ENCODE measurements at regions not wholly inside any gene's neighbourhood (a gene's known extent, or its start where the extent isn't known, plus 50 kb on each side); places are given as distances from the start of the nearest gene placed in this dataset.
"Not testable (repeated sequence)": the region's sequence is repeated elsewhere in the genome, so short reads cannot be mapped to it uniquely, and the experiment has no call there.

- H3K27me3 ChIP-seq (ENCODE audit: control insufficient read depth, insufficient read depth, low read length): no peaks in the 10 kb centered on the region
- H3K27ac ChIP-seq (ENCODE audit: low read depth, low read length): no peak overlapping the region
- H3K36me3 ChIP-seq (ENCODE audit: control insufficient read depth, insufficient read depth, low read length): no peaks in the 10 kb centered on the region
- H3K4me3 ChIP-seq (ENCODE audit: low read depth, low read length): no peak overlapping the region
- no peaks in the 10 kb centered on the region for H3K9me3 ChIP-seq (ENCODE audit: control insufficient read depth, insufficient read depth, low read length)
- H3K9ac ChIP-seq (ENCODE audit: low read depth, low read length): no peak overlapping the region
- no peaks in the 10 kb centered on the region for H3K4me1 ChIP-seq (ENCODE audit: control insufficient read depth, insufficient read depth, low read length)
These were observed 66.5 kb upstream of the CLDN5 start for GRCh38 chr22:19590696-19591095.

DNA sequence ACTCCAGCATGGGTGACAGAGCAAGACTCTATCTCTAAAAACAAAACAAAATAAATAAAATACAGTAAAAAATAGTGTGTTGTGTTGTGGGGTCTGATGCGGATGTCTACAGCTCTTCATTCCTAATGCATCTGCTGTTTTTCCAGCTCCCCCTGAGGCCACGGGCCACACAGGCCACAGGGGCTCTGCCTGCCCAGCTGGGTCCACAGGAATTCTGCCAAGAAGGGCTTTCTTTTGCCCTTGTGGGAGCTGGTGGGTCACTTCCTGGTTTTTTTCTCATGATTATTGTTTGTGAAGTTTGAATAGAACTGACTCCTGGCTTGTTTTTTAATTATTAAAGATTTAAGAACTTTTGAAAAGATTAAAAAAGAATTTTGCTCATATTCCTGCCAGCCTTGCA lies 67.4 kb upstream of the CLDN5 start:
- H3K36me3 ChIP-seq (ENCODE audit: control insufficient read depth, insufficient read depth, low read length): no peaks in the 10 kb centered on the region
- no peak overlapping the region for H3K9ac ChIP-seq (ENCODE audit: low read depth, low read length)
- H3K27ac ChIP-seq (ENCODE audit: low read depth, low read length): no peak overlapping the region
- H3K4me1 ChIP-seq (ENCODE audit: control insufficient read depth, insufficient read depth, low read length): no peaks in the 10 kb centered on the region
- H3K27me3 ChIP-seq (ENCODE audit: control insufficient read depth, insufficient read depth, low read length): no peaks in the 10 kb centered on the region
- no peaks in the 10 kb centered on the region for H3K9me3 ChIP-seq (ENCODE audit: control insufficient read depth, insufficient read depth, low read length)
- no peak overlapping the region for H3K4me3 ChIP-seq (ENCODE audit: low read depth, low read length)

- Histone ChIP-seq H3K4me1 (ENCODE audit: control insufficient read depth, insufficient read depth, low read length) (peaks cover 8% of the 10 kb centered on the region), H3K27ac (ENCODE audit: low read depth, low read length) (no peak overlapping the region), H3K36me3 (ENCODE audit: control insufficient read depth, insufficient read depth, low read length) (no peaks in the 10 kb centered on the region), H3K9me3 (ENCODE audit: control insufficient read depth, insufficient read depth, low read length) (no peaks in the 10 kb centered on the region), H3K4me3 (ENCODE audit: low read depth, low read length) (no peak overlapping the region), H3K27me3 (ENCODE audit: control insufficient read depth, insufficient read depth, low read length) (no peaks in the 10 kb centered on the region), H3K9ac (ENCODE audit: low read depth, low read length) (no peak overlapping the region)
These were observed 68.3 kb upstream of the CLDN5 start for GRCh38 chr22:19592464-19592863.

- peaks cover 11% of the 10 kb centered on the region for H3K4me1 ChIP-seq (ENCODE audit: control insufficient read depth, insufficient read depth, low read length)
- H3K9ac ChIP-seq (ENCODE audit: low read depth, low read length): no peak overlapping the region
- no peaks in the 10 kb centered on the region for H3K36me3 ChIP-seq (ENCODE audit: control insufficient read depth, insufficient read depth, low read length)
- no peaks in the 10 kb centered on the region for H3K27me3 ChIP-seq (ENCODE audit: control insufficient read depth, insufficient read depth, low read length)
- no peak overlapping the region for H3K4me3 ChIP-seq (ENCODE audit: low read depth, low read length)
- H3K27ac ChIP-seq (ENCODE audit: low read depth, low read length): no peak overlapping the region
- no peaks in the 10 kb centered on the region for H3K9me3 ChIP-seq (ENCODE audit: control insufficient read depth, insufficient read depth, low read length)
These were observed 69.9 kb upstream of the CLDN5 start for GRCh38 chr22:19593991-19594569.

- Histone ChIP-seq H3K4me3 (ENCODE audit: low read depth, low read length) (no peak overlapping the region), H3K4me1 (ENCODE audit: control insufficient read depth, insufficient read depth, low read length) (peaks cover 11% of the 10 kb centered on the region), H3K36me3 (ENCODE audit: control insufficient read depth, insufficient read depth, low read length) (no peaks in the 10 kb centered on the region), H3K9ac (ENCODE audit: low read depth, low read length) (no peak overlapping the region), H3K27ac (ENCODE audit: low read depth, low read length) (no peak overlapping the region), H3K27me3 (ENCODE audit: control insufficient read depth, insufficient read depth, low read length) (no peaks in the 10 kb centered on the region), H3K9me3 (ENCODE audit: control insufficient read depth, insufficient read depth, low read length) (no peaks in the 10 kb centered on the region)
These were observed 71.3 kb upstream of the CLDN5 start for GRCh38 chr22:19595532-19595931.

DNA sequence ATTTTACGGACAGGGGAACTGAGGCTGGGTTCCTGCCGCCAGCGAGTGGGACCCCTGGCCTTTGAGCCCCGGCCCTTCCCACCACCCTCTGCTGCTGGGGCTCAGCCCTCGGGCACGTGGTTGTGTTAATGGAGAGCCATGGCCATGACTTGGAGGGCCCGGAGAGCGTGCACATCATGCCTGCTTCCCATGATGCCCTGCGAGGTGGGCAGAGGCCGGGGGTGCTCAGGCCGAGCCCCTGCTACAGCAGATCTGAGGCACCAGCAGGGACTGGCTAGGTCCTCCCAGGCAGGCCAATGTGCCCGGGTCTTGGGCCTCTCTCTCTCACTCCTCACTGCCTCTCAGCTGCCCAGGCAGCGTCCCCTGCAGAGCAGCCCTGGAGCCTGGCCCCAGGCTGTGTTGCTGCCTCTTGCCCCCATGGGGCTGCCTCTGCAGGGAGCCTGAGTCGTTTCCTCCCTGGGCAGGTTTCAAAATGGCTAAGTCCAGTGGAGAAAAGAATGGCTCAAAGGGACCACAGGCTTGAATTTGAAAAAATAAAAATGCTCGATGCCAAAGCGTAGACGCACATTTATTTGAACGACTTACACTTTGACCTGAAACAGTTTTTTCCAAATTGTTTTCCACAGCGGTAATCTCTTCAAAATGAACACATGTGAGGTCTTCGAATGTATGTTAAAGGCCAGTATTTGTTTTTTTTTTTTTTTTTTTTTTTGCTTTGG lies 72.6 kb upstream of the CLDN5 start:
- Histone ChIP-seq H3K27ac (ENCODE audit: low read depth, low read length) (no peak overlapping the region), H3K36me3 (ENCODE audit: control insufficient read depth, insufficient read depth, low read length) (no peaks in the 10 kb centered on the region), H3K4me1 (ENCODE audit: control insufficient read depth, insufficient read depth, low read length) (peaks cover 11% of the 10 kb centered on the region), H3K27me3 (ENCODE audit: control insufficient read depth, insufficient read depth, low read length) (no peaks in the 10 kb centered on the region), H3K9me3 (ENCODE audit: control insufficient read depth, insufficient read depth, low read length) (no peaks in the 10 kb centered on the region), H3K9ac (ENCODE audit: low read depth, low read length) (no peak overlapping the region), H3K4me3 (ENCODE audit: low read depth, low read length) (no peak overlapping the region)

GRCh38 chr22:19597399-19597735 lies 73.2 kb upstream of the CLDN5 start:
- Histone ChIP-seq H3K4me1 (ENCODE audit: control insufficient read depth, insufficient read depth, low read length) (peaks cover 11% of the 10 kb centered on the region), H3K27me3 (ENCODE audit: control insufficient read depth, insufficient read depth, low read length) (no peaks in the 10 kb centered on the region), H3K9me3 (ENCODE audit: control insufficient read depth, insufficient read depth, low read length) (no peaks in the 10 kb centered on the region), H3K27ac (ENCODE audit: low read depth, low read length) (no peak overlapping the region), H3K4me3 (ENCODE audit: low read depth, low read length) (no peak overlapping the region), H3K36me3 (ENCODE audit: control insufficient read depth, insufficient read depth, low read length) (no peaks in the 10 kb centered on the region), H3K9ac (ENCODE audit: low read depth, low read length) (no peak overlapping the region)

- H3K36me3 ChIP-seq (ENCODE audit: control insufficient read depth, insufficient read depth, low read length): no peaks in the 10 kb centered on the region
- H3K9ac ChIP-seq (ENCODE audit: low read depth, low read length): no peak overlapping the region
- H3K4me3 ChIP-seq (ENCODE audit: low read depth, low read length): no peak overlapping the region
- H3K27me3 ChIP-seq (ENCODE audit: control insufficient read depth, insufficient read depth, low read length): no peaks in the 10 kb centered on the region
- no peak overlapping the region for H3K27ac ChIP-seq (ENCODE audit: low read depth, low read length)
- H3K4me1 ChIP-seq (ENCODE audit: control insufficient read depth, insufficient read depth, low read length): peaks cover 11% of the 10 kb centered on the region
- no peaks in the 10 kb centered on the region for H3K9me3 ChIP-seq (ENCODE audit: control insufficient read depth, insufficient read depth, low read length)
These were observed 74.0 kb upstream of the CLDN5 start for GRCh38 chr22:19598054-19598855.

DNA sequence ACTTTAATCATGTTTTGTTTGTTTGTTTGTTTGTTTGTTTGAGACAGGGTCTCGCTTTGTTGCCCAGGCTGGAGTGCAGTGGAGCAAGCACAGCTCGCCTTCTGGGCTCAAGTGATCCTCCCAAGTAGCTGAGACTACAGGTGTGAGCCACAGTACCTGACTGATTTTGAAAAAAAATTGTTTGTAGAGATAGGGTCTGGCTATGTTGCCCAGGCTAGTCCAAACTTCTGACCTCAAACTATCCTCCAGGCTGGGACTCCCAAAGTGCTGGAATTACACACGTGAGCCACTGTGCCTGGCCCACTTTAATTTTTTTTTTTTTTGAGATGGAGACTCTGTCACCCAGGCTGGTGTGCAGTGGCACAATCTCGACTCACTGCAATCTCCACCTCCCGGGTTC lies 74.8 kb upstream of the CLDN5 start:
- peaks cover 11% of the 10 kb centered on the region for H3K4me1 ChIP-seq (ENCODE audit: control insufficient read depth, insufficient read depth, low read length)
- no peak overlapping the region for H3K4me3 ChIP-seq (ENCODE audit: low read depth, low read length)
- no peaks in the 10 kb centered on the region for H3K9me3 ChIP-seq (ENCODE audit: control insufficient read depth, insufficient read depth, low read length)
- H3K36me3 ChIP-seq (ENCODE audit: control insufficient read depth, insufficient read depth, low read length): no peaks in the 10 kb centered on the region
- H3K27ac ChIP-seq (ENCODE audit: low read depth, low read length): no peak overlapping the region
- H3K27me3 ChIP-seq (ENCODE audit: control insufficient read depth, insufficient read depth, low read length): no peaks in the 10 kb centered on the region
- H3K9ac ChIP-seq (ENCODE audit: low read depth, low read length): no peak overlapping the region

GRCh38 chr22:19599626-19600243 lies 75.5 kb upstream of the CLDN5 start:
- Histone ChIP-seq H3K4me1 (ENCODE audit: control insufficient read depth, insufficient read depth, low read length) (peaks cover 11% of the 10 kb centered on the region), H3K9me3 (ENCODE audit: control insufficient read depth, insufficient read depth, low read length) (no peaks in the 10 kb centered on the region), H3K9ac (ENCODE audit: low read depth, low read length) (no peak overlapping the region)

GRCh38 chr22:19603346-19603745 lies 79.1 kb upstream of the CLDN5 start:
- H3K4me1 ChIP-seq (ENCODE audit: control insufficient read depth, insufficient read depth, low read length): peaks cover 14% of the 10 kb centered on the region
- not testable (repeated sequence) for H3K36me3 ChIP-seq (ENCODE audit: control insufficient read depth, insufficient read depth, low read length); H3K9ac ChIP-seq (ENCODE audit: low read depth, low read length); H3K9me3 ChIP-seq (ENCODE audit: control insufficient read depth, insufficient read depth, low read length); H3K27ac ChIP-seq (ENCODE audit: low read depth, low read length); H3K27me3 ChIP-seq (ENCODE audit: control insufficient read depth, insufficient read depth, low read length); H3K4me3 ChIP-seq (ENCODE audit: low read depth, low read length)

More at GRCh38 chr22:19599626-19600243, 75.5 kb upstream of the CLDN5 start:
- H3K27ac ChIP-seq (ENCODE audit: low read depth, low read length): no peak overlapping the region
- no peak overlapping the region for H3K4me3 ChIP-seq (ENCODE audit: low read depth, low read length)
- no peaks in the 10 kb centered on the region for H3K36me3 ChIP-seq (ENCODE audit: control insufficient read depth, insufficient read depth, low read length)
- H3K27me3 ChIP-seq (ENCODE audit: control insufficient read depth, insufficient read depth, low read length): no peaks in the 10 kb centered on the region

Measured in HUES48 (cell line).